Upper lobe of left lung (tissue), 4 donors: ENCODE measurements at regions not wholly inside any gene's neighbourhood (a gene's known extent, or its start where the extent isn't known, plus 50 kb on each side); places are given as distances from the start of the nearest gene placed in this dataset.

Source experiments
- EP300 ChIP-seq, 4 donors: sonication (generic); formaldehyde crosslinking; IDR thresholded peaks; one replicate each; pipeline ENCODE4 v1.5.1; 2017; ENCODE audit warnings: antibody characterized with exemption in 4 of 4, control low read depth in 2 of 4
- TF ChIP-seq, protein P1 (sequence below), 6 experiments: fragments of 450-650 bp in 4 of 6; fragments of 200-600 bp in 2 of 6; sonication (generic) in 2 of 6; IDR thresholded peaks; one replicate each; pipeline ENCODE4 v1.5.1; 2016 to 2019; ENCODE audit warnings: antibody characterized with exemption in 6 of 6

DNA sequence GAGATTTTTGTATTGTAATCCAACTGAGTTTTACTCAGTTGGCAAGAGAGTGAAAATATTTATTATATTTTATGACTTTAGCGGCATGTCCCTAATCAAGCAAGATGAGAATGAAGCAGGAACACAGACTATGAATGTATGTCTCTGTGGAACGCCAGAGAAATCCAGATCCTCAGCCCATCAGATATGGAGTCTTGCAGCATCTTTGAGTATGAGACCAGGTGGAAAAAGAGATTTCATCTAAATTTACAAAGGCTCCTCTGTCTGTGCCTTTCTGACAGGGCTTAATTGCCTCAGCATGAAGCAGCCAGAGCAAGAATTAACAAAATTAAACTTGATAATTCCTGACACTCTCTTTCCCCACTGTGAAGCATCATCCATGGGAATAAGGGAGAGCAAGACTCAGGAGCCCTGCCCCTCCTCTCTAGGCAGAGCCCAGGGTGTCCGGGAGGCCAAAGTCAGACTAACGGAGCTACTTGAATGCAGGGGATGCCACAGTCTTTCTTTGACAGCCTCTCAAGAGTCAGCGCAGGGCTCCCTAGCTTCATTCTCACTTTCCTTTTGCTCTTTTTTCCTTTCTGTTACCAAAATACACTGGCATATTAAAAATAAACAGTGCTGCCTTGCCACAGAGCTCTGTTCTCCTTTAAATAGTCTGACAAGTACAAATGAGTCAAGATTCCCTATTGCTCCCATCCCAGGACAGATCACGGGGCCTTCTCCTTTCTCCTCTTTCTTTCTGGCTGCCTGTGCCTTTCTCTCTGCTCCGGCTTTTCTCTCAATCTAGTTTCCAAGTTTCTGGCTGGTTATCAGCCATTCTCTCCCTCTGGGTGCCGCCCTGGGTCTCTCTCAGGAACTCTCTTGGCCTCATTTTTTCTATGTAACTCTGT lies 132.2 kb upstream of the INHBA start:
- no peak for TF ChIP-seq EP300 (IDR thresholded peaks at IDR 0.05)
- TF ChIP-seq, protein P1, sequence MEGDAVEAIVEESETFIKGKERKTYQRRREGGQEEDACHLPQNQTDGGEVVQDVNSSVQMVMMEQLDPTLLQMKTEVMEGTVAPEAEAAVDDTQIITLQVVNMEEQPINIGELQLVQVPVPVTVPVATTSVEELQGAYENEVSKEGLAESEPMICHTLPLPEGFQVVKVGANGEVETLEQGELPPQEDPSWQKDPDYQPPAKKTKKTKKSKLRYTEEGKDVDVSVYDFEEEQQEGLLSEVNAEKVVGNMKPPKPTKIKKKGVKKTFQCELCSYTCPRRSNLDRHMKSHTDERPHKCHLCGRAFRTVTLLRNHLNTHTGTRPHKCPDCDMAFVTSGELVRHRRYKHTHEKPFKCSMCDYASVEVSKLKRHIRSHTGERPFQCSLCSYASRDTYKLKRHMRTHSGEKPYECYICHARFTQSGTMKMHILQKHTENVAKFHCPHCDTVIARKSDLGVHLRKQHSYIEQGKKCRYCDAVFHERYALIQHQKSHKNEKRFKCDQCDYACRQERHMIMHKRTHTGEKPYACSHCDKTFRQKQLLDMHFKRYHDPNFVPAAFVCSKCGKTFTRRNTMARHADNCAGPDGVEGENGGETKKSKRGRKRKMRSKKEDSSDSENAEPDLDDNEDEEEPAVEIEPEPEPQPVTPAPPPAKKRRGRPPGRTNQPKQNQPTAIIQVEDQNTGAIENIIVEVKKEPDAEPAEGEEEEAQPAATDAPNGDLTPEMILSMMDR (IDR thresholded peaks at IDR 0.05) = no peak
